Stimulated activated CD8-positive, alpha-beta memory T cell treated with anti-CD3 and anti-CD28 coated beads, Interleukin-7, amount 100 ng/mL, for 4 hours (primary cell): ENCODE measurements at regions not wholly inside any gene's neighbourhood (a gene's known extent, or its start where the extent isn't known, plus 50 kb on each side); places are given as distances from the start of the nearest gene placed in this dataset.

Experiments used
- DNase-seq, 2 donors: peaks; one replicate each; pipeline ENCODE4 v3.0.0-alpha.2; 2020; ENCODE audit warnings: low read depth in 2 of 2

- DNase-seq: no peak
Measured at GRCh38 chr5:107263387-107264018, 407.2 kb downstream of the EFNA5 start.

GRCh38 chr5:107257885-107258520, 412.7 kb downstream of the EFNA5 start:
- no peak for DNase-seq

GRCh38 chr5:107254902-107255234, 415.9 kb downstream of the EFNA5 start:
- no peak for DNase-seq

GRCh38 chr5:107254214-107254901, 416.4 kb downstream of the EFNA5 start:
- no peak for DNase-seq

GRCh38 chr5:107253246-107253645, 417.5 kb downstream of the EFNA5 start:
- no peak for DNase-seq

- DNase-seq: no peak
Measured at GRCh38 chr5:107251151-107251550, 419.6 kb downstream of the EFNA5 start.

- peak in 1 of 2 donors; percentile 2 for DNase-seq
Measured at GRCh38 chr5:107248066-107248695, 422.6 kb downstream of the EFNA5 start.

- DNase-seq: no peak
Measured at GRCh38 chr5:107247427-107247826, 423.3 kb downstream of the EFNA5 start.

DNA sequence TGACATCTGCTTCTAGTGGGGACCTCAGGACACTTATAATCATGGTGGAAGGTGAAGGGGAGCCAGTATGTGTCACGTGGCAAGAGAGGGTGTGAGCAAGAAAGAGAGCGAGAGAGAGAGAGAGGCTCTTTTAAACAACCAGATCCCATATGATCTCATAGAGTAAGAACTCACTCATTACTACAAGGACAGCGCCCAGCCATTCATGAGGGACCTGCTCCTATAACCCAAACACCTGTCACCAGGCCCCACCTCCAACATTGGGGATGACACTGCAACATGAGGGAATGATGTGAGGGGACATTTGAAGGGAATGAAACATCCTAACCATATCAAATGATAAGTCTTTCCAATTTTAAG, 427.5 kb downstream of the EFNA5 start:
- no peak for DNase-seq

DNA sequence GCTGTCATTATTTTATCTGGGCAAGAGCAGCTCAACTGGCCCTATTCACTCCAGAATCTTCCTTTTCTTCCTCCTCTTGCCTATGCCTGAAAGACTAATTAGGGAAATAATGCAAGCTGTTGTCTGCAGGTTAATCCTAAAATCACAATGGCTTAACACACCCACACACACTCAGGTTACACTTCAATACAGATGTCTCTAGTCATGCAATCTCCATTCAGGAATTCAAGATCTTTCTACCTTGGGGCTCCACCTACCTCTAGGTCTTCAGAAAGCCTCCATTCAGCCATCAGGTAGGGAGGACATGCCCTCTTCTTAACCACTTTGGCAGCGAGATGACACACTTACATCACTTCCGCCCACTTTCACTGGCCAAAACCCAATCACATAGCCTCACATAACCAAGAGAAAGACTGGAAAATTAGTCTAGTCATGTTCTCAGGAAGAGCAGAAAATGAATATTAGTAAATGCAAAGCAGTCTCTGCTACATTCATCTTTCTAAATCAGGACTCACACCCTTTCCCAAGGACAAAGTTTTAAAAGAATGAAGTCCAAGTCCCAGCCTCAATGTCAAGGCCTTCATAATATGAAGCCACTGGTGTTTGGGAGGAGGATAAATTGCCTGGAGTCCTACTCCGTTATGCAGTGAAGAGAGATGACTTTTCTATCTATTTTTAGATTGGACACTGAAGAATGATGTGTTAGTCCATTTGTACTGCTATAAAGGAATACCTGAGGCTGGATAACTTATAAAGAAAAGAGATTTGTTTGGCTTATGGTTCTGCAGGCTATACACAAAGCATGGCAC, 428.1 kb downstream of the EFNA5 start:
- DNase-seq: no peak

DNA sequence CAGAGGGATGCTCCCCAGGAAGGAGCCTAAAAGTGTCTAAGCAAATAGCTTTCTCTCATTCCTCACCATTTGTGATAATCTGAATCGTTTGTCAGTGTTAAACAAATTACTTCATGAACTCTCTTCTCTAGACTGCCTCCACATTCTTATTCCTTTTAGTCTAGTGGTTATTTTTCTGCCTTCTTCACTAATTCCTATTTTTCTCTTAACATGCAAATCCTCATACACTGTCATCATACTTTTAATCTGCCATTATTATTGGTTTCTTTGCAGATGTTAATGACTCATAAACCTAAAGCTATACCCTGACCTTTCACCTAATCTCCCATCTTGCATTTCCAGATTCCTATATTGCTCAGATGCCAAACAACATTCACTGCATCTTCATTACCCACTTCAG, 428.9 kb downstream of the EFNA5 start:
- no peak for DNase-seq

- DNase-seq: no peak
Measured at GRCh38 chr5:107235167-107235566, 435.6 kb downstream of the EFNA5 start.

DNA sequence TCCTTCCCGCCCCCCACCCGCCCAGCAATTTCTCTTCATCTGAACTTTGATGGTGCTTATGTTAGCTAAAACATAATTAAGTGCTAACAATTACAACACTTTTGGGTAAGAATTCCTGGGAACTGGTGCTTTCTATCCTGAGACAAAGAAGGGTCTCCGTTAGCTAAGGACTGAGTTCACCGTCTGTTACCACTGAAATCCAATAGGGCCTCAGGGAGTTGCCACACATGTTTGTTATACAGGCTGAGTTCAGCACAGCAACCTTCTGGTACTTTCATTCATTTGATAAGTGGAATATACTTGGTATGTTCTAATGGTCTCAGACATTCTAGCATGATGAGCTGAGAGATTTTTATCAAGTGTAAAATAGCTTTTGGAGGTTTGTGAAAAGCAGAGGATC, 437.9 kb downstream of the EFNA5 start:
- DNase-seq: no peak

DNA sequence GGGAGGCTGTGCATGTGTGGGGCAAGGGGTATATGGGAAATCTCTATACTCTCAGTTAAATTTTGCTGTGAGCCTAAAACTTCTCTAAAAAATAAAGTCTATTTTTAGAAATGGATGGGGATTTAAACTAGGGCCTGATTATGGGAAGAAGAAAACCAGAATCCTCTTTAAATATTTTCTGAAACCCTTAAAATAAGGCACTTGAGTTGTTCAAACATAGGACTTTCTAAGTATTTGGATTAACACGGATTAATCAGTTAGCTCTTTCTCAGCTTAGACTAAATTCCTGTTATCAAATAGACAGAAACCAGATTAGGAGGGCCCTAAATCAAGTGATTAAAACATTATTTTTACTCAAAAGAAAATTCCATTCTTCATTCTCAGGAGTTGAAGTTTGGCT, 438.4 kb downstream of the EFNA5 start:
- DNase-seq: no peak

GRCh38 chr5:107231191-107231590, 439.5 kb downstream of the EFNA5 start:
- DNase-seq: no peak

- DNase-seq: no peak
Measured at GRCh38 chr5:107230367-107230766, 440.4 kb downstream of the EFNA5 start.

- DNase-seq: no peak
Measured at GRCh38 chr5:107228226-107228625, 442.5 kb downstream of the EFNA5 start.

DNA sequence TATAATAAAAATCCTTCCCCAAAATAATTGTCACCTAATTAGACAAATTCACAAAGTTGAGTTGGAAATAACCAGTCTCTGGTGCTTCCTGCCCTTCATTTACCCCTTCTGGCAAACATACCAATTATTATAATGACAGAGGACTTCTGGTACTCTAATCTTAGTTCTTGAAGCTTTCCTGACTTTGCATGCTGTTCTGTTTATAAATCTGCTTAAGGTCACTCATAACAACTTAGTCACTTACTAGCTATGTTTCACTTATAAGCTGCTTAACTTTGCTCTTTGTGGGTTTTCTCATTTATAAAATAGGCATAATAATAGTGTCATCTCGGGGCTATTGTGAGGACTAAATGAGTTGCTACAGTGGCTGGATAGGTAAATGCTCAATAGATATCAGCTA, 446.5 kb downstream of the EFNA5 start:
- no peak for DNase-seq

GRCh38 chr5:107223066-107223465, 447.7 kb downstream of the EFNA5 start:
- no peak for DNase-seq

GRCh38 chr5:107219993-107220392, 450.7 kb downstream of the EFNA5 start:
- no peak for DNase-seq

DNA sequence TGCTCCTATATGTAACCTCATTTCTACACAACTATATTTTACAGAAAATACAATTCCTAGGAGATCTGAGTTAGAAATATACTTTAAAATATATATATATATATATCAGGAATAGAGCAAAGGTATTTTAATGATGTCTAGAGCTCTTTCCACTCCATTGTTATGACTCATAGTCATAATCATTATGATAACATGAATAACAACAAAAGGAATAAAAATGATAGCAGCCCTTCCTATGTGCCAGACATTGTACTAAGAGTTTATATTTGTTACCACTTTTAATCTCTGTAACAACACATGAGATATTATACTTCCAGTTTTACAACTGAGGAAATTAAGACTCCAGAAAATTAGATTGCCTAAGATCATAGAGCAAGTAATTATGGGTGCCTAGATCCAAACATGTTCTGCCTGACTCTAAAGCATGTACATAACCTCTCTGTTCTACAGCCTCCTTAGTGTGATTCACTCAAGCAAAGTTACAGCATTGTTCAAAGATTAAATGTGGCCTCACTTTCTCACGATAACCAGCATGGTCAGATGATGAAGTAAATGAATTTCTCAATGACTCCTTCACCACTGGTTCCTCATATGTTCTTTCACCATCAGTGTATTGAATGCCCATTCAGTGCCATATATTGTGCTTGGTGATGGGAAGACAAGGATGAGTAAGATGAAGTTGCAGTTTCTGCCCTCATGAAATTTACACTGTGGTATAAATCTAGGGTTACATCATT, 452.1 kb downstream of the EFNA5 start:
- no peak for DNase-seq
